ENCODE measurements at regions not wholly inside any gene's neighbourhood (a gene's known extent, or its start where the extent isn't known, plus 50 kb on each side); places are given as distances from the start of the nearest gene placed in this dataset.
A peak's percentile ranks its signal among the peaks of the same experiment; 100 is the strongest.

DNA sequence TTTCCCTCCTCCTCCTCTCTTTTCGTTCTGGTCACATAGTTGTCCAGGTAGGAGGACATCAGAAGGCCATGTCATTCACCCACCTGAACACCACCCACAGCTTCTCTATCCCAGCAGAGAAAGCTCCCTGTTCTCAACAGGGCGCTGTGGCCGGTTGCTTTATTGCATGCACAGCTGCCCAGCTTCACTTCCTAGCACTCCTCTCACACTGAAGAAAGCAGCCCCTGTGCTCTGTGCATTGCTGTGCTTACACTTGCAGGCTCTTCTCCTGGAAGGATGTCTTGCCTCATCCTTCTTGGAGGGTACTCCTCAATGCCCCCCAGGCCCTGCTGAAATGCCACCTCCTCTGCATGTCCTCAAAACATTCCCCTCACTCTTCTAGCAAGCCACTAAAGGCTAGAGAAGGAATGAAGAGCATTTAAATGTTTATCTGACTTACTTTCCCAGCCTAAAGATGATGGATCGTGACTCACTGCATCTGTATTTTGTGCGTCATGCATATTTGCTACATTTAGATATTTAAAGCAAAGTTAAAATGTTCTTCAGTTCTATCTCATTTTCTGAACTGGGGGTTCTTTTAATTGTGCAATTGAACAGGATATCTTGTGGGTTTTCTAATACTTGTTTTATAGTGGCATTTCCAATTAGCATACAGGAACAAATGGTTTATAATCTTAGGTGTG, 186.4 kb upstream of the PUDP start:
- DNase-seq = no peak
- Histone ChIP-seq H3K27ac (no peak overlapping the region), H3K4me3 (ENCODE audit: low read depth, low read length) (no peak overlapping the region), H3K27me3 (ENCODE audit: insufficient read depth, low read depth, severe bottlenecking) (no peaks in the 10 kb centered on the region), H3K36me3 (no peaks in the 10 kb centered on the region), H3K9me3 (ENCODE audit: severe bottlenecking) (no peaks in the 10 kb centered on the region)
- TF ChIP-seq, protein P1, sequence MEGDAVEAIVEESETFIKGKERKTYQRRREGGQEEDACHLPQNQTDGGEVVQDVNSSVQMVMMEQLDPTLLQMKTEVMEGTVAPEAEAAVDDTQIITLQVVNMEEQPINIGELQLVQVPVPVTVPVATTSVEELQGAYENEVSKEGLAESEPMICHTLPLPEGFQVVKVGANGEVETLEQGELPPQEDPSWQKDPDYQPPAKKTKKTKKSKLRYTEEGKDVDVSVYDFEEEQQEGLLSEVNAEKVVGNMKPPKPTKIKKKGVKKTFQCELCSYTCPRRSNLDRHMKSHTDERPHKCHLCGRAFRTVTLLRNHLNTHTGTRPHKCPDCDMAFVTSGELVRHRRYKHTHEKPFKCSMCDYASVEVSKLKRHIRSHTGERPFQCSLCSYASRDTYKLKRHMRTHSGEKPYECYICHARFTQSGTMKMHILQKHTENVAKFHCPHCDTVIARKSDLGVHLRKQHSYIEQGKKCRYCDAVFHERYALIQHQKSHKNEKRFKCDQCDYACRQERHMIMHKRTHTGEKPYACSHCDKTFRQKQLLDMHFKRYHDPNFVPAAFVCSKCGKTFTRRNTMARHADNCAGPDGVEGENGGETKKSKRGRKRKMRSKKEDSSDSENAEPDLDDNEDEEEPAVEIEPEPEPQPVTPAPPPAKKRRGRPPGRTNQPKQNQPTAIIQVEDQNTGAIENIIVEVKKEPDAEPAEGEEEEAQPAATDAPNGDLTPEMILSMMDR (IDR thresholded peaks at IDR 0.05; ENCODE audit: low read depth, low read length) = no peak

DNA sequence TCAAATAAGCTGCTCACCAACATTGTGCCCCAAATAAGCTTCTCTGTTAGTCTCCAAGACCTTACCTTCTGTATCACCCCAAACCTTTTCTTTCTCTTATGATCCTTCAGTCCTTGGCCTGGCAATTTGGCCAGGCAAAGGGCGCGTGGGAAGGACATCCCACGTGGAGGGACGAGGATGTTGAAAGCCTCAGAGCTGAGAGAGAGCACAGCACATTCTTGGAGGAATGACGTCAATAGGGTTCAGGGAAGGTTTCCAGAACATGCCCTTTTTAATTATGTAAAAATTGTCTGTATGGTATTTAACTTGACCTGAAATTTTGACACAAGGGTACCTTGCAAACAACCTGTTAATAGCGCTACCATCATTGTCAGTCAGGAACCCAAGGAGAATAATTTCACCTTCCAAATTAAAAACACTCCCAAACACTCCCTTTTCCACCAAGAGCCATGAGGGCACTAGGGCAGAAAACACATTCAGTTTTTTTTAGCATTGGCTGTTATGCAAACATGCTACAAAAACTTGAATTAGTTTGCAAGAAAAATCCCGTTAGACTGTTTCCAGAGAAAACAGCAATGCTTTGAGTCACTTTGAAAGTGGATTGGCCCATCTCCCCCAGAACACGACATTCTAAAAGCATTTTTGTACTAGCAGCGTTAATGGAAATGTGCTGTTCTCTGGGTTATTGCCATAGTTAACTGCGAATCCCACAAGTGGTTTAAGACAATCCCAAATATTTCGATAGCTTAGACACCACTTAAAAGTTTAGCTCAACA, 183.2 kb upstream of the PUDP start:
- no peaks in the 10 kb centered on the region for H3K36me3 ChIP-seq
- TF ChIP-seq, protein P1 (IDR thresholded peaks at IDR 0.05; ENCODE audit: low read depth, low read length) = no peak
- DNase-seq = no peak

DNA sequence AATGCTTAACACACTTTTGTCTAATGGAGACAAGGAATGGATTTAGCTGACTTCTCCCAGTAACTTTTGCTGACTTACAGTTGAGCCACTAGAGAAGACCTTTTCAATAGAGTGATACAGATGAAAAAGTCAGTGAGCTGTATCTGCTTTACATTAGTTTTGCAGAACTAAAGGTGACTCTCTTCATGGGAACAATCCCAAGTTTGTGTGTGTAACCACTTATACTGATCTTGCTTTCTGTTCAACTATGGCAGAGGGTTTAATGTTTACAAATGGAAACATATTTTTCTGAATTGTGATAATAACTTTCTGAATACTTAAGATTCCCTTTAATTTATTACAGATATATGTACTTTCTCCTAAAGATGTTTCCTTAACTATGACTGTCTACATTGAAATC, 182.6 kb upstream of the PUDP start:
- Histone ChIP-seq H3K36me3 (no peaks in the 10 kb centered on the region), H3K27me3 (ENCODE audit: insufficient read depth, low read depth, severe bottlenecking) (no peaks in the 10 kb centered on the region), H3K4me3 (ENCODE audit: low read depth, low read length) (no peak overlapping the region), H3K27ac (no peak overlapping the region), H3K9me3 (ENCODE audit: severe bottlenecking) (no peaks in the 10 kb centered on the region)
- TF ChIP-seq, protein P1 (IDR thresholded peaks at IDR 0.05; ENCODE audit: low read depth, low read length) = no peak
- no peak for DNase-seq

More for the DNA sequence above, 183.2 kb upstream of the PUDP start:
- H3K4me3 ChIP-seq (ENCODE audit: low read depth, low read length) = no peak overlapping the region
- no peak overlapping the region for H3K27ac ChIP-seq
- no peaks in the 10 kb centered on the region for H3K9me3 ChIP-seq (ENCODE audit: severe bottlenecking)
- no peaks in the 10 kb centered on the region for H3K27me3 ChIP-seq (ENCODE audit: insufficient read depth, low read depth, severe bottlenecking)

DNA sequence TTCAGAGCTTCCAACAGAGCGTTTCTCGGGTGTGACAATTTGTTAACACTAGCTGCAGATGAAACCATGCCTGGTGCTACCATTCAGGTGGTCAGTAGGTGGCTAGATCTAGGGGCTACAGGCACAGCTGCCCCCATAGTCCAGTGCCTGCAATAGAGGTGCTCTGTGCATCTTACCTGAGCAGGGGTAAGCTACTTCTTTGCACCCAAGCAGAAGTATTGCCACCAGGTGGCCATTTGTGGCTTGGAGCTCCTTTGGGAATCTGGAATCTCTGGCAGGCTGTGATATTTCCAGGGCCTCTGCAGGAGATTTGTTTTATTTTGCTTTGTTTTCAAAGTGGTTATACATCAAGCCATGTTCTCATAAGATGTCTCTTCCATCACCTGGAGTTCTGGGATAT, 170.7 kb upstream of the PUDP start:
- TF ChIP-seq, protein P1 (IDR thresholded peaks at IDR 0.05; ENCODE audit: low read depth, low read length) = peak; percentile 47
- Histone ChIP-seq H3K4me3 (ENCODE audit: low read depth, low read length) (no peak overlapping the region), H3K27me3 (ENCODE audit: insufficient read depth, low read depth, severe bottlenecking) (no peaks in the 10 kb centered on the region), H3K9me3 (ENCODE audit: severe bottlenecking) (no peaks in the 10 kb centered on the region), H3K27ac (no peak overlapping the region), H3K36me3 (no peaks in the 10 kb centered on the region)
- DNase-seq = no peak

DNA sequence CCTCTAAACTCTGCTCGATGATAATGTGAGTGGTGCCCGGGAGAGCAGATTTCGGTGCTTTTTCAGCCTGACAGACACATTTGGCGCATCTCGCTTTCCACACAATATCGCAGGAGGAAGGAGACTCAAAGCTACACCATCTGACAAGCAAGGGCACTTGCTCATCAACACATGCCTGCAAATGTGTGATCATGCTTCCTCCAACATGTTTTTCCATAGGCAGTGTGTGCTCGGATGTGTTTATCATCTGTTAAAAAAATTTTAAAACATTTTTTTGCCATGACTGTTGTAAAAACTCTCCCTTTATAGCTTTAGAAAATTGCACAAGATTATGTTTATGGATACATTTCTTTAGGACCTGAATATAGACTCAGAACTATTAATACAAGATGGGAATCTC, 170.3 kb upstream of the PUDP start:
- DNase-seq = no peak
- H3K9me3 ChIP-seq (ENCODE audit: severe bottlenecking) = no peaks in the 10 kb centered on the region
- no peak overlapping the region for H3K27ac ChIP-seq
- TF ChIP-seq, protein P1 (IDR thresholded peaks at IDR 0.05; ENCODE audit: low read depth, low read length) = no peak
- no peak overlapping the region for H3K4me3 ChIP-seq (ENCODE audit: low read depth, low read length)
- no peaks in the 10 kb centered on the region for H3K27me3 ChIP-seq (ENCODE audit: insufficient read depth, low read depth, severe bottlenecking)
- no peaks in the 10 kb centered on the region for H3K36me3 ChIP-seq

All from WERI-Rb-1 (cell line).